Heart left ventricle (tissue), 16 donors: ENCODE measurements at regions not wholly inside any gene's neighbourhood (a gene's known extent, or its start where the extent isn't known, plus 50 kb on each side); places are given as distances from the start of the nearest gene placed in this dataset.

Experiments
- ATAC-seq, 4 donors: fragments of 200-7000 bp; cut with Tn5 transposase; one replicate each; pipeline ENCODE4 v1.9.1; 2020 to 2022; ENCODE audit warnings: moderate library complexity in 4 of 4, mild to moderate bottlenecking in 3 of 4, moderate number of reproducible peaks in 1 of 4
- DNase-seq, 5 donors: peaks; one replicate each; pipeline ENCODE4 v3.0.0-alpha.2; 2020
- H3K27ac ChIP-seq, 12 donors: fragments of 200-600 bp; sonication (generic) in 4 of 12; one replicate each; pipeline versions ENCODE4 v1.5.0 to v1.8.0; 2016 to 2022; ENCODE audit warnings: mild to moderate bottlenecking in 2 of 12
- H3K27me3 ChIP-seq, 9 donors: fragments of 200-600 bp; sonication (generic) in 2 of 9; one replicate each; pipeline versions ENCODE4 v1.5.1 to v1.8.0; 2016 to 2022; ENCODE audit warnings: mild to moderate bottlenecking in 3 of 9
- H3K36me3 ChIP-seq, 9 donors: fragments of 200-600 bp; sonication (generic) in 2 of 9; one replicate each; pipeline versions ENCODE4 v1.5.0 to v1.8.0; 2018 to 2022; ENCODE audit warnings: mild to moderate bottlenecking in 2 of 9
- H3K4me1 ChIP-seq, 12 donors: fragments of 200-600 bp; sonication (generic) in 4 of 12; one replicate each; pipeline versions ENCODE4 v1.5.0 to v1.8.0; 2016 to 2022; ENCODE audit warnings: mild to moderate bottlenecking in 3 of 12
- H3K4me3 ChIP-seq, 12 donors: fragments of 200-600 bp; sonication (generic) in 4 of 12; one replicate each; pipeline versions ENCODE4 v1.5.0 to v1.8.0; 2017 to 2022; ENCODE audit warnings: mild to moderate bottlenecking in 9 of 12, moderate library complexity in 4 of 12
- H3K9me3 ChIP-seq, 12 donors: fragments of 200-600 bp; sonication (generic) in 4 of 12; one replicate each; pipeline versions ENCODE4 v1.5.0 to v1.8.0; 2016 to 2022; ENCODE audit warnings: mild to moderate bottlenecking in 1 of 12
- CTCF ChIP-seq, 12 donors: fragments of 200-600 bp; sonication (generic) in 4 of 12; IDR thresholded peaks; one replicate each; pipeline versions ENCODE4 v1.5.0 to v1.8.0; 2018 to 2022; ENCODE audit warnings: antibody characterized with exemption in 12 of 12, mild to moderate bottlenecking in 5 of 12
- POLR2A ChIP-seq, 2 donors: fragments of 450-650 bp; IDR thresholded peaks; one replicate each; pipeline ENCODE4 v1.6.1; 2017; ENCODE audit warnings: antibody characterized with exemption in 2 of 2, mild to moderate bottlenecking in 2 of 2, moderate library complexity in 2 of 2
- WGBS, 4 donors: extraction: QIAGEN DNeasy Blood & Tissue Kit in 2 of 4; methylation state at CpG; one replicate each; pipeline versions ENCODE4 v1.1.5 to v1.1.7; 2013 to 2018; 5-methylcytosine and 5-hydroxymethylcytosine counted together
- intact Hi-C, 10 donors: fragments of 100-400 bp; cut with DNase I; formaldehyde crosslinking; loops; one replicate each; pipeline versions ENCODE4 v1.11.1 to v1.14.2; 2022
- donor health status: ischemic (EF 13 %, LVEDD 7.1; RV severe dilation, severe dysfunction).
- donor health status: healthy with polysubstance abuse.
- donor health status: DM: no; HTN: yes; CAD: no.
- donor health status: DM: no; HTN: no; CAD: no.
- donor health status: ischemic (EF 25% LVEDD 6.9; RV normal size, moderate dysfunction).
- donor health status: ischemic (EF 25% LVEDD 5.7; RV mildly dilated, moderate dysfunction).
- donor health status: healthy.
- donor health status: DM: yes; HTN: yes; CAD: no.
- donor health status: ischemic (EF 35%, LVEDD 5.7; RV mildly dilated, moderate dysfunction).
- donor health status: nonischemic (EF 11% LVEDD 7.7; RV severe dilation, severe dysfunction).
- donor health status: DM: yes; HTN: yes; CAD: no.
- donor health status: PGD.
- donor health status: ischemic (EF 29% LVEDD 5.4; RV normal size, mild dysfunction).
- donor health status: nonischemic (EF 23%, LVEDD 6.1; RV moderate dilation, normal function).

GRCh38 chr6:79302341-79302740, 67.9 kb upstream of the HMGN3 start:
- WGBS, 4 donors: 94 to 98% (median 97%) methylated on average over 4 of the region's 4 CpGs
- Histone ChIP-seq H3K4me3 (no peak overlapping the region), H3K36me3 (no peaks in the 10 kb centered on the region), H3K27ac (no peak overlapping the region), H3K4me1 (no peaks in the 10 kb centered on the region), H3K27me3 (no peaks in the 10 kb centered on the region), H3K9me3 (no peaks in the 10 kb centered on the region)
- DNase-seq (no peak), ATAC-seq (no peak)
- no peak for TF ChIP-seq CTCF (IDR thresholded peaks at IDR 0.05)
- no peak for TF ChIP-seq POLR2A (IDR thresholded peaks at IDR 0.05)
- intact Hi-C loops: no loop called here

- no peak overlapping the region for H3K4me3 ChIP-seq
- TF ChIP-seq POLR2A (IDR thresholded peaks at IDR 0.05): no peak
- no peak for TF ChIP-seq CTCF (IDR thresholded peaks at IDR 0.05)
- intact Hi-C loops: no loop called here
- H3K27ac ChIP-seq: no peak overlapping the region
- no peaks in the 10 kb centered on the region for H3K9me3 ChIP-seq
- no peaks in the 10 kb centered on the region for H3K36me3 ChIP-seq
- H3K27me3 ChIP-seq: no peaks in the 10 kb centered on the region
- no peaks in the 10 kb centered on the region for H3K4me1 ChIP-seq
- ATAC-seq: no peak
- no peak for DNase-seq
These were observed 66.8 kb upstream of the HMGN3 start for GRCh38 chr6:79301290-79301689.

GRCh38 chr6:79296211-79296610, 61.7 kb upstream of the HMGN3 start:
- no peak overlapping the region for H3K27ac ChIP-seq
- no peaks in the 10 kb centered on the region for H3K4me1 ChIP-seq
- DNase-seq: no peak
- 77 to 96% (median 85%) methylated on average over 1 of the region's 1 CpG for WGBS, 4 donors
- intact Hi-C loops: no loop called here
- TF ChIP-seq POLR2A (IDR thresholded peaks at IDR 0.05): no peak
- TF ChIP-seq CTCF (IDR thresholded peaks at IDR 0.05): no peak
- no peaks in the 10 kb centered on the region for H3K27me3 ChIP-seq
- no peak overlapping the region for H3K4me3 ChIP-seq
- no peaks in the 10 kb centered on the region for H3K36me3 ChIP-seq
- H3K9me3 ChIP-seq: no peaks in the 10 kb centered on the region
- ATAC-seq: no peak
